ENCODE measurements at regions not wholly inside any gene's neighbourhood (a gene's known extent, or its start where the extent isn't known, plus 50 kb on each side); places are given as distances from the start of the nearest gene placed in this dataset.
"Not testable (repeated sequence)": the region's sequence is repeated elsewhere in the genome, so short reads cannot be mapped to it uniquely, and the experiment has no call there.

- H3K27ac ChIP-seq; H3K27me3 ChIP-seq; H3K4me3 ChIP-seq; H3K36me3 ChIP-seq; intact Hi-C loops (cut with DNase I); DNase-seq; H3K4me1 ChIP-seq; H3K9me3 ChIP-seq; ATAC-seq: not testable (repeated sequence)
- WGBS, 2 donors: 77 to 83% methylated on average over 8 of the region's 8 CpGs
Measured at GRCh38 chr10:42233461-42234206, 404.7 kb downstream of the ZNF33B start.

GRCh38 chr10:42232955-42233354 lies 405.4 kb downstream of the ZNF33B start:
- intact Hi-C loops (cut with DNase I); H3K4me1 ChIP-seq; H3K4me3 ChIP-seq; H3K27ac ChIP-seq; H3K27me3 ChIP-seq; H3K9me3 ChIP-seq; ATAC-seq; DNase-seq; H3K36me3 ChIP-seq: not testable (repeated sequence)
- 79 to 86% methylated on average over 1 of the region's 1 CpG for WGBS, 2 donors

- H3K9me3 ChIP-seq; H3K27me3 ChIP-seq; H3K27ac ChIP-seq; DNase-seq; ATAC-seq; H3K4me3 ChIP-seq; H3K4me1 ChIP-seq; H3K36me3 ChIP-seq; intact Hi-C loops (cut with DNase I): not testable (repeated sequence)
- WGBS, 2 donors: 71 to 72% methylated on average over 4 of the region's 4 CpGs
Measured at GRCh38 chr10:42230812-42231211, 407.6 kb downstream of the ZNF33B start.

- intact Hi-C loops (cut with DNase I); H3K36me3 ChIP-seq; H3K4me3 ChIP-seq; H3K9me3 ChIP-seq; H3K27me3 ChIP-seq; DNase-seq; H3K4me1 ChIP-seq; ATAC-seq; H3K27ac ChIP-seq: not testable (repeated sequence)
- 44 to 62% methylated on average over 2 of the region's 2 CpGs for WGBS, 2 donors
Measured at GRCh38 chr10:42230115-42230514, 408.3 kb downstream of the ZNF33B start.

GRCh38 chr10:42227859-42228258 lies 410.5 kb downstream of the ZNF33B start:
- H3K27ac ChIP-seq; H3K36me3 ChIP-seq; H3K4me3 ChIP-seq; intact Hi-C loops (cut with DNase I); H3K4me1 ChIP-seq; ATAC-seq; DNase-seq; H3K9me3 ChIP-seq; H3K27me3 ChIP-seq: not testable (repeated sequence)

GRCh38 chr10:42193588-42193987 lies 444.8 kb downstream of the ZNF33B start:
- 50 to 62% methylated on average over 3 of the region's 3 CpGs for WGBS, 2 donors

GRCh38 chr10:42192450-42192849 lies 445.9 kb downstream of the ZNF33B start:
- intact Hi-C loops (cut with DNase I); H3K27ac ChIP-seq; ATAC-seq; H3K4me1 ChIP-seq; H3K36me3 ChIP-seq; H3K4me3 ChIP-seq; H3K9me3 ChIP-seq: not testable (repeated sequence)
- WGBS, 2 donors: 1 to 2% methylated on average over 4 of the region's 4 CpGs
- peak in 1 of 2 donors; percentile 8 for DNase-seq
- peak; percentile 31 to 66 (median 53) for TF ChIP-seq CTCF (IDR thresholded peaks at IDR 0.05)
- peaks cover 0 to 15% (median 0%) of the 10 kb centered on the region in 7 donors for H3K27me3 ChIP-seq

More at GRCh38 chr10:42193588-42193987, 444.8 kb downstream of the ZNF33B start:
- H3K4me1 ChIP-seq; H3K4me3 ChIP-seq; H3K36me3 ChIP-seq; H3K27ac ChIP-seq; H3K9me3 ChIP-seq; DNase-seq; ATAC-seq; intact Hi-C loops (cut with DNase I): not testable (repeated sequence)
- peaks cover 0 to 16% (median 0%) of the 10 kb centered on the region in 7 donors for H3K27me3 ChIP-seq

GRCh38 chr10:42187501-42188195 lies 450.7 kb downstream of the ZNF33B start:
- H3K4me1 ChIP-seq; ATAC-seq; H3K27ac ChIP-seq; H3K36me3 ChIP-seq; H3K4me3 ChIP-seq; H3K9me3 ChIP-seq; DNase-seq; intact Hi-C loops (cut with DNase I): not testable (repeated sequence)
- WGBS, 2 donors: 69 to 72% methylated on average over 6 of the region's 6 CpGs
- H3K27me3 ChIP-seq: peaks cover 0 to 11% (median 0%) of the 10 kb centered on the region in 7 donors
